Lower leg skin (tissue), 4 donors: ENCODE measurements at regions not wholly inside any gene's neighbourhood (a gene's known extent, or its start where the extent isn't known, plus 50 kb on each side); places are given as distances from the start of the nearest gene placed in this dataset.

Source experiments
- DNase-seq, 2 donors: peaks; one replicate each; pipeline ENCODE4 v3.0.0-alpha.2; 2019; ENCODE audit warnings: low spot score in 2 of 2
- H3K4me3 ChIP-seq: fragments of 200-600 bp; sonication (generic); 2 replicates; pipeline ENCODE4 v1.5.1; 2017; ENCODE audit warnings: mild to moderate bottlenecking, low read depth; ENCODE audit not compliant: poor library complexity, severe bottlenecking
- CTCF ChIP-seq, 3 donors: fragments of 450-650 bp; IDR thresholded peaks; one replicate each; pipeline ENCODE4 v1.5.1; 2016; ENCODE audit warnings: antibody characterized with exemption in 3 of 3, mild to moderate bottlenecking in 3 of 3, moderate library complexity in 2 of 3
- POLR2A ChIP-seq, 2 donors: fragments of 450-650 bp; IDR thresholded peaks; one replicate each; pipeline ENCODE4 v1.6.1; 2016 to 2017; ENCODE audit warnings: antibody characterized with exemption in 2 of 2, mild to moderate bottlenecking in 1 of 2, moderate library complexity in 1 of 2
- WGBS, 2 donors: methylation state at CpG; one replicate each; pipeline ENCODE4 v1.1.5; 2018; 5-methylcytosine and 5-hydroxymethylcytosine counted together
- intact Hi-C: fragments of 100-400 bp; cut with DNase I; formaldehyde crosslinking; loops from one replicate; pipeline ENCODE4 v1.15.0; 2023; ENCODE audit warnings: low total_unique reads

- TF ChIP-seq POLR2A (IDR thresholded peaks at IDR 0.05) (no peak), CTCF (IDR thresholded peaks at IDR 0.05) (no peak)
- intact Hi-C loops = no loop called here
- DNase-seq = no peak
- H3K4me3 ChIP-seq = no peak overlapping the region
- WGBS, 2 donors = 38 to 42% methylated on average over 2 of the region's 2 CpGs
Measured at GRCh38 chr7:117974891-117975290, 101.7 kb upstream of the CTTNBP2 start.

- DNase-seq = peak in 1 of 2 donors; percentile 29
- TF ChIP-seq POLR2A (IDR thresholded peaks at IDR 0.05) (no peak), CTCF (IDR thresholded peaks at IDR 0.05) (no peak)
- no peak overlapping the region for H3K4me3 ChIP-seq
- WGBS, 2 donors = 32 to 39% methylated on average over 1 of the region's 1 CpG
- intact Hi-C loops = no loop called here
Measured at GRCh38 chr7:117975476-117975875, 102.2 kb upstream of the CTTNBP2 start.

GRCh38 chr7:117979954-117980497 lies 106.8 kb upstream of the CTTNBP2 start:
- intact Hi-C loops = no loop called here
- DNase-seq = no peak
- TF ChIP-seq CTCF (IDR thresholded peaks at IDR 0.05) = no peak
- no peak for TF ChIP-seq POLR2A (IDR thresholded peaks at IDR 0.05)
- WGBS, 2 donors = 78 to 84% methylated on average over 4 of the region's 4 CpGs
- H3K4me3 ChIP-seq = no peak overlapping the region

GRCh38 chr7:117982071-117983055 lies 109.1 kb upstream of the CTTNBP2 start:
- TF ChIP-seq CTCF (IDR thresholded peaks at IDR 0.05) = no peak
- TF ChIP-seq POLR2A (IDR thresholded peaks at IDR 0.05) = no peak
- 60 to 62% methylated on average over 11 of the region's 11 CpGs for WGBS, 2 donors
- intact Hi-C loops = no loop called here
- H3K4me3 ChIP-seq = no peak overlapping the region
- no peak for DNase-seq

GRCh38 chr7:117986645-117987269 lies 113.5 kb upstream of the CTTNBP2 start:
- 81 to 87% methylated on average over 2 of the region's 2 CpGs for WGBS, 2 donors
- no peak for TF ChIP-seq POLR2A (IDR thresholded peaks at IDR 0.05)
- TF ChIP-seq CTCF (IDR thresholded peaks at IDR 0.05) = no peak
- H3K4me3 ChIP-seq = no peak overlapping the region
- intact Hi-C loops = no loop called here
- DNase-seq = no peak
